HepG2 (cell line): ENCODE measurements at regions not wholly inside any gene's neighbourhood (a gene's known extent, or its start where the extent isn't known, plus 50 kb on each side); places are given as distances from the start of the nearest gene placed in this dataset.

Experiments
- ATAC-seq: fragments of 200-7000 bp; cut with Tn5 transposase; 3 replicates; pipeline ENCODE4 v1.9.1; 2020; ENCODE audit warnings: mild to moderate bottlenecking, moderate library complexity
- BruUV-seq: library from RNA; stranded (reverse); fragments of 400-500 nt; replicated peaks from 2 replicates; lab custom pipeline; 2021; lab: Mats Ljungman, UMichigan
- CTCF ChIA-PET: fragments of 300-600 bp; formaldehyde crosslinking; extraction: SDS; loops from one replicate; lab custom pipeline; 2021; ENCODE audit warnings: low total read pairs, inconsistent platforms, low intra/inter-chr PET ratio; lab: Yijun Ruan, JAX
- POLR2A ChIA-PET: fragments of 350-600 bp; sonication (Branson Sonifier 250); formaldehyde crosslinking; loops from one replicate; lab custom pipeline; 2020; ENCODE audit warnings: antibody characterized with exemption, inconsistent platforms; lab: Yijun Ruan, JAX
- DNase-seq: peaks from one replicate; pipeline ENCODE4 v3.0.0-alpha.2; 2015; ENCODE audit warnings: low spot score
- FAIRE-seq: peaks from 3 replicates; lab custom pipeline; 2011; peaks lifted over from hg19 to GRCh38; lab: Jason Lieb, UNC
- H2AFZ ChIP-seq: one replicate; pipeline ENCODE4 v1.6.1; 2011; ENCODE audit warnings: low read length, inconsistent platforms
- H3K27ac ChIP-seq: fragments of 300-600 bp; 3 replicates; pipeline ENCODE4 v1.8.0; 2011; ENCODE audit warnings: mixed run types, mild to moderate bottlenecking, mixed read lengths, low read length, inconsistent platforms; ENCODE audit not compliant: insufficient read depth; ENCODE audit errors: extremely low read length
- H3K27me3 ChIP-seq, 2 experiments: fragments of 200-600 bp in 1 of 2; 2 replicates in 1 of 2; 3 replicates in 1 of 2; pipeline versions ENCODE4 v1.6.0 to v1.8.0; 2011; ENCODE audit warnings: low read length in 2 of 2, mild to moderate bottlenecking in 2 of 2, moderate library complexity in 2 of 2, inconsistent platforms in 1 of 2; ENCODE audit not compliant: insufficient read depth in 2 of 2, control insufficient read depth in 1 of 2
- H3K36me3 ChIP-seq, 2 experiments: fragments of 200-600 bp in 1 of 2; replicated peaks in 1 of 2; 2 replicates in 1 of 2; 3 replicates in 1 of 2; pipeline versions ENCODE4 v1.5.1 to v1.8.0; 2011; ENCODE audit warnings: low read length in 2 of 2, inconsistent platforms in 1 of 2; ENCODE audit not compliant: insufficient read depth in 2 of 2, control insufficient read depth in 1 of 2
- H3K4me1 ChIP-seq: 2 replicates; pipeline ENCODE4 v1.5.1; 2012; ENCODE audit warnings: low read length, inconsistent platforms; ENCODE audit not compliant: insufficient read depth
- H3K4me2 ChIP-seq: 2 replicates; pipeline ENCODE4 v1.6.0; 2011; ENCODE audit warnings: low read depth, low read length, inconsistent platforms
- H3K4me3 ChIP-seq, 3 experiments: fragments of 200-600 bp in 1 of 3; sonication (generic), shearing (Covaris generic) in 1 of 3; replicated peaks in 1 of 3; 2 replicates each; pipeline ENCODE4 v1.5.1; 2011 to 2016; ENCODE audit warnings: low read length in 3 of 3, inconsistent platforms in 2 of 3, low read depth in 2 of 3, mild to moderate bottlenecking in 2 of 3, control low read depth in 1 of 3, mixed read lengths in 1 of 3; ENCODE audit not compliant: insufficient read depth in 1 of 3
- H3K79me2 ChIP-seq: one replicate; pipeline ENCODE4 v1.6.1; 2011; ENCODE audit warnings: low read length, inconsistent platforms; ENCODE audit not compliant: insufficient read depth
- H3K9ac ChIP-seq: 2 replicates; pipeline ENCODE4 v1.6.0; 2011; ENCODE audit warnings: mild to moderate bottlenecking, low read depth, low read length, inconsistent platforms; ENCODE audit not compliant: insufficient read depth
- H3K9me3 ChIP-seq: 2 replicates; pipeline ENCODE4 v1.5.1; 2012; ENCODE audit warnings: mild to moderate bottlenecking, low read length
- H4K20me1 ChIP-seq: 2 replicates; pipeline ENCODE4 v1.6.0; 2011; ENCODE audit warnings: inconsistent platforms, mild to moderate bottlenecking, low read length, moderate library complexity; ENCODE audit not compliant: insufficient read depth
- AHR ChIP-seq: IDR thresholded peaks from 2 replicates; pipeline ENCODE4 v1.6.1; 2018; ENCODE audit warnings: missing genetic modification reagents, missing compliant biosample characterization
- AKAP8 ChIP-seq: sonication (generic); formaldehyde crosslinking; IDR thresholded peaks from 2 replicates; pipeline ENCODE4 v1.5.1; 2020; ENCODE audit warnings: mild to moderate bottlenecking, missing genetic modification reagents
- CBX1 ChIP-seq: IDR thresholded peaks from one replicate; pipeline ENCODE4 v1.6.1; 2016; ENCODE audit warnings: antibody characterized with exemption, low read depth
- CEBPB ChIP-seq: IDR thresholded peaks from 2 replicates; pipeline ENCODE4 v1.6.1; 2011; ENCODE audit warnings: low read depth, low read length, improper control_type of control experiment, borderline replicate concordance
- MAFK ChIP-seq, 2 experiments: IDR thresholded peaks in 1 of 2; conservative IDR thresholded peaks in 1 of 2; 2 replicates each; pipeline ENCODE4 v1.6.1; 2011; ENCODE audit warnings: improper control_type of control experiment in 2 of 2, low read length in 2 of 2
- MIXL1 ChIP-seq: IDR thresholded peaks from 2 replicates; pipeline ENCODE4 v1.6.1; 2016
- PCBP1 ChIP-seq: fragments of 200-400 bp; formaldehyde crosslinking; IDR thresholded peaks from 2 replicates; pipeline ENCODE4 v1.6.1; 2017; ENCODE audit warnings: mild to moderate bottlenecking, low read depth, low read length, borderline replicate concordance
- XBP1 ChIP-seq: sonication (generic); formaldehyde crosslinking; IDR thresholded peaks from 2 replicates; pipeline ENCODE4 v1.5.0; 2020; ENCODE audit warnings: missing genetic modification reagents
- ZNF224 ChIP-seq: sonication (generic); formaldehyde crosslinking; IDR thresholded peaks from 2 replicates; pipeline ENCODE4 v1.5.0; 2020; ENCODE audit warnings: mild to moderate bottlenecking, missing genetic modification reagents
- ZNF34 ChIP-seq: sonication (generic); formaldehyde crosslinking; IDR thresholded peaks from 2 replicates; pipeline ENCODE4 v1.4.0; 2020; ENCODE audit warnings: mild to moderate bottlenecking, missing genetic modification reagents, borderline replicate concordance
- ZNF772 ChIP-seq: sonication (generic); formaldehyde crosslinking; IDR thresholded peaks from 2 replicates; pipeline ENCODE4 v1.5.0; 2020; ENCODE audit warnings: mild to moderate bottlenecking, missing genetic modification reagents
- ZSCAN21 ChIP-seq: sonication (generic); formaldehyde crosslinking; IDR thresholded peaks from 2 replicates; pipeline ENCODE4 v1.8.0; 2022; ENCODE audit warnings: mild to moderate bottlenecking, missing genetic modification reagents, moderate library complexity, borderline replicate concordance
- WGBS: methylation state at CpG from one replicate; pipeline ENCODE4 v1.1.6; 2017; ENCODE audit warnings: low lambda C conversion rate; 5-methylcytosine and 5-hydroxymethylcytosine counted together
- in situ Hi-C: cut with HindIII; loops from 2 replicates; pipeline ENCODE4 v1.10.0; 2017; ENCODE audit warnings: low pct_unique_long_range_greater_than_20kb; ENCODE audit not compliant: extremely low pct_ligation_motif_present
- intact Hi-C: fragments of 100-400 bp; cut with micrococcal nuclease; formaldehyde crosslinking; loops from one replicate; pipeline ENCODE4 v1.10.0; 2022; ENCODE audit not compliant: unreplicated experiment
- TF ChIP-seq, protein P1 (sequence below): sonication (generic); formaldehyde crosslinking; IDR thresholded peaks from 2 replicates; pipeline ENCODE4 v1.5.0; 2020; ENCODE audit warnings: mild to moderate bottlenecking, low read depth, missing genetic modification reagents, borderline replicate concordance
- TF ChIP-seq, protein P2 (sequence below): IDR thresholded peaks from 2 replicates; pipeline ENCODE4 v1.6.1; 2016; ENCODE audit warnings: control low read depth
- TF ChIP-seq, protein P3 (sequence below): sonication (generic); formaldehyde crosslinking; IDR thresholded peaks from 2 replicates; pipeline ENCODE4 v1.5.1; 2020; ENCODE audit warnings: missing genetic modification reagents, mild to moderate bottlenecking, borderline replicate concordance
- TF ChIP-seq, protein P4 (sequence below): sonication (generic); formaldehyde crosslinking; IDR thresholded peaks from 2 replicates; pipeline ENCODE4 v1.4.0; 2020; ENCODE audit warnings: missing genetic modification reagents

DNA sequence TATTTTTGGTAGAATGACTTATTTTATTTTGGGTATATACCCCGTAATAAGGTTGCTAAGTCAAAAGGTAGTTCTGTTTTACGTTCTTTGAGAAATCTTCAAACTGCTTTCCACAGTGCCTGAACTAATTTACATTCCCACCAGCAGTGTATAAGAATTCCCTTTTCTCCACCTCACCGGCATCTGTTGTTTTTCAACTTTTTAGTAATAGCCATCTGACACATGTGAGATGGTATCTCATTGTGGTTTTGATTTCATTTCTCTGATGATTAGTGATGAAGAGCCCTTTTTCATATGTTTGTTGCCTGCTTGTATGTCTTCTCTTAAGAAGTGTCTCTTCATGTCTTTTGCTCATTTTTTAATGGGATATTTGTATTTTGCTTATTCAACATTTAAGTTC is 215.2 kb upstream of the TFPI start:
- Histone ChIP-seq H3K9ac (no peak overlapping the region), H2AFZ (no peak overlapping the region), H3K4me3 (no peak overlapping the region), H3K27me3 (no peaks in the 10 kb centered on the region), H3K27ac (no peak overlapping the region), H3K4me2 (no peak overlapping the region), H4K20me1 (no peaks in the 10 kb centered on the region), H3K4me1 (no peaks in the 10 kb centered on the region), H3K36me3 (no peaks in the 10 kb centered on the region), H3K9me3 (no peaks in the 10 kb centered on the region), H3K79me2 (no peaks in the 10 kb centered on the region)
- POLR2A ChIA-PET: no interaction called here
- intact Hi-C loops (no loop called here), in situ Hi-C loops (no loop called here)
- WGBS: 14% methylated on average over 3 of the region's 3 CpGs
- BruUV-seq: no TSS peak
- TF ChIP-seq, protein P1, sequence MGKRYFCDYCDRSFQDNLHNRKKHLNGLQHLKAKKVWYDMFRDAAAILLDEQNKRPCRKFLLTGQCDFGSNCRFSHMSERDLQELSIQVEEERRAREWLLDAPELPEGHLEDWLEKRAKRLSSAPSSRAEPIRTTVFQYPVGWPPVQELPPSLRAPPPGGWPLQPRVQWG: no peak
- TF ChIP-seq MAFK (conservative IDR thresholded peaks at IDR 0.05 in 1 of 2, IDR thresholded peaks at IDR 0.05 in 1 of 2; ENCODE audit: low read length in 2 of 2) (0 out of 4 replicates have a peak, but pooled peaks of 1 of the 2 experiments have one; percentile 18), AKAP8 (CRISPR knock-in tag) (no peak)
- CTCF ChIA-PET: no interaction called here
- ATAC-seq: no peak
- FAIRE-seq: no peak
- DNase-seq: no peak

DNA sequence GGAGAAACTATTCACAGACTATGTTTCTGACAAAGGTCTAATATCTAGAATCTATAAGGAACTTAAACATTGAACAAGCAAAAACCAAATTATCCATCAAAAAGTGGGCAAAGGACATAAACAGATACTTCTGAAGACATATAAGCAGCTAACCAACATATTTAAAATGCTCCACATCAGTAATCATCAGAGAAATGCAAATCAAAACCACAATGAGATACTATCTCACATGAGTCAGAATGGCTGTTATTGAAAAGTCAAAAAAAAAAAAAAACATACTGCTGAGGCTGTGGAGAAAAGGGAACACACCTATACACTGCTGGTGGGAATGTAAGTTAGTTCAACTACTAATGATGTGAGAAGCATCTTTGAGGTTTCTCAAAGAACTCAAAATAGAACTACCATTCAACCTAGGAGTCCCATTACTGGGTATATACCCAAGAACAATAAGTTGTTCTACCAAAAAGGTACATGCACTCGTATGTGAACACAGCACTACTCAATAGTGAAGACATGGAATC is 220.4 kb upstream of the TFPI start:
- H3K4me3 ChIP-seq: no peak overlapping the region
- H2AFZ ChIP-seq: no peak overlapping the region
- H3K27ac ChIP-seq: no peak overlapping the region
- no peaks in the 10 kb centered on the region for H3K4me1 ChIP-seq
- no peak overlapping the region for H3K9ac ChIP-seq
- no peaks in the 10 kb centered on the region for H3K36me3 ChIP-seq
- no peaks in the 10 kb centered on the region for H4K20me1 ChIP-seq
- no peak overlapping the region for H3K4me2 ChIP-seq
- WGBS: 5% methylated on average over 1 of the region's 1 CpG
- CTCF ChIA-PET: no interaction called here
- no peak for FAIRE-seq
- DNase-seq: no peak
- H3K27me3 ChIP-seq: no peaks in the 10 kb centered on the region
- no peaks in the 10 kb centered on the region for H3K9me3 ChIP-seq
- no peak for ATAC-seq
- BruUV-seq: no TSS peak
- in situ Hi-C loops (no loop called here), intact Hi-C loops (no loop called here)
- H3K79me2 ChIP-seq: no peaks in the 10 kb centered on the region
- POLR2A ChIA-PET: no interaction called here
- TF ChIP-seq ZNF34 (CRISPR knock-in tag) (no peak), PCBP1 (no peak), CBX1 (no peak), ZSCAN21 (CRISPR knock-in tag) (no peak), MIXL1 (no peak), ZNF772 (CRISPR knock-in tag) (no peak), CEBPB (no peak), AHR (no peak), XBP1 (CRISPR knock-in tag) (no peak), ZNF224 (CRISPR knock-in tag) (no peak)
- TF ChIP-seq, protein P2, sequence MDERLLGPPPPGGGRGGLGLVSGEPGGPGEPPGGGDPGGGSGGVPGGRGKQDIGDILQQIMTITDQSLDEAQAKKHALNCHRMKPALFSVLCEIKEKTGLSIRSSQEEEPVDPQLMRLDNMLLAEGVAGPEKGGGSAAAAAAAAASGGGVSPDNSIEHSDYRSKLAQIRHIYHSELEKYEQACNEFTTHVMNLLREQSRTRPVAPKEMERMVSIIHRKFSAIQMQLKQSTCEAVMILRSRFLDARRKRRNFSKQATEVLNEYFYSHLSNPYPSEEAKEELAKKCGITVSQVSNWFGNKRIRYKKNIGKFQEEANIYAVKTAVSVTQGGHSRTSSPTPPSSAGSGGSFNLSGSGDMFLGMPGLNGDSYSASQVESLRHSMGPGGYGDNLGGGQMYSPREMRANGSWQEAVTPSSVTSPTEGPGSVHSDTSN: no peak
- TF ChIP-seq, protein P3, sequence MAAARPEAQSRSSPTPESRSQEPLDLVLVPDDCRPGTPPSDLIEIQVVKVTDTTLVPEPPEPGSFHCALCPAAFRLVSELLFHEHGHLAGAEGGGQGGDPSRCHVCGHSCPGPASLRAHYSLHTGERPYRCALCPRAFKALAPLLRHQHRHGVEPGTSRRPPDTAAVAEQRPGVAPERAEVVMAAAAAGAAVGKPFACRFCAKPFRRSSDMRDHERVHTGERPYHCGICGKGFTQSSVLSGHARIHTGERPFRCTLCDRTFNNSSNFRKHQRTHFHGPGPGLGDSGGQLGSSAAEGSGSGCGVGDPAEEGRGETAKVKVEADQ (CRISPR knock-in tag): no peak
- TF ChIP-seq, protein P4, sequence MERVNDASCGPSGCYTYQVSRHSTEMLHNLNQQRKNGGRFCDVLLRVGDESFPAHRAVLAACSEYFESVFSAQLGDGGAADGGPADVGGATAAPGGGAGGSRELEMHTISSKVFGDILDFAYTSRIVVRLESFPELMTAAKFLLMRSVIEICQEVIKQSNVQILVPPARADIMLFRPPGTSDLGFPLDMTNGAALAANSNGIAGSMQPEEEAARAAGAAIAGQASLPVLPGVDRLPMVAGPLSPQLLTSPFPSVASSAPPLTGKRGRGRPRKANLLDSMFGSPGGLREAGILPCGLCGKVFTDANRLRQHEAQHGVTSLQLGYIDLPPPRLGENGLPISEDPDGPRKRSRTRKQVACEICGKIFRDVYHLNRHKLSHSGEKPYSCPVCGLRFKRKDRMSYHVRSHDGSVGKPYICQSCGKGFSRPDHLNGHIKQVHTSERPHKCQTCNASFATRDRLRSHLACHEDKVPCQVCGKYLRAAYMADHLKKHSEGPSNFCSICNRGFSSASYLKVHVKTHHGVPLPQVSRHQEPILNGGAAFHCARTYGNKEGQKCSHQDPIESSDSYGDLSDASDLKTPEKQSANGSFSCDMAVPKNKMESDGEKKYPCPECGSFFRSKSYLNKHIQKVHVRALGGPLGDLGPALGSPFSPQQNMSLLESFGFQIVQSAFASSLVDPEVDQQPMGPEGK: no peak
